KMS-11 (cell line): ENCODE measurements at regions not wholly inside any gene's neighbourhood (a gene's known extent, or its start where the extent isn't known, plus 50 kb on each side); places are given as distances from the start of the nearest gene placed in this dataset.

Source experiments
- H2AFZ ChIP-seq: fragments of 200-600 bp; sonication (generic); 2 replicates; pipeline ENCODE4 v1.6.1; 2016; ENCODE audit warnings: antibody characterized with exemption, mixed run types, low read depth
- H3K27ac ChIP-seq: fragments of 200-600 bp; sonication (generic); 2 replicates; pipeline ENCODE4 v1.6.1; 2016; ENCODE audit warnings: mild to moderate bottlenecking, mixed run types
- H3K27me3 ChIP-seq: fragments of 200-600 bp; sonication (generic); 2 replicates; pipeline ENCODE4 v1.6.1; 2017; ENCODE audit warnings: mild to moderate bottlenecking, low read depth, mixed run types, moderate library complexity; ENCODE audit not compliant: insufficient read depth
- H3K36me3 ChIP-seq: fragments of 200-600 bp; sonication (generic); 2 replicates; pipeline ENCODE4 v1.6.1; 2017; ENCODE audit warnings: mild to moderate bottlenecking, mixed run types; ENCODE audit not compliant: insufficient read depth
- H3K4me1 ChIP-seq: fragments of 200-600 bp; sonication (generic); 2 replicates; pipeline ENCODE4 v1.6.1; 2016; ENCODE audit warnings: mild to moderate bottlenecking, low read depth, mixed run types; ENCODE audit not compliant: poor library complexity, severe bottlenecking
- H3K4me2 ChIP-seq: fragments of 200-600 bp; sonication (generic); 2 replicates; pipeline ENCODE4 v1.7.0; 2016; ENCODE audit warnings: mild to moderate bottlenecking, mixed run types
- H3K4me3 ChIP-seq: fragments of 200-600 bp; sonication (generic); IDR thresholded peaks from 2 replicates; pipeline ENCODE4 v1.6.1; 2017; ENCODE audit warnings: low read depth, low read length, mixed read lengths; ENCODE audit not compliant: insufficient read depth
- H3K79me2 ChIP-seq: fragments of 200-600 bp; sonication (generic); 2 replicates; pipeline ENCODE4 v1.6.1; 2016; ENCODE audit warnings: low read depth, mixed run types; ENCODE audit not compliant: insufficient read depth
- H3K9ac ChIP-seq: fragments of 200-600 bp; sonication (generic); 2 replicates; pipeline ENCODE4 v1.6.1; 2016; ENCODE audit warnings: mild to moderate bottlenecking, mixed run types
- H4K20me1 ChIP-seq: fragments of 200-600 bp; sonication (generic); 2 replicates; pipeline ENCODE4 v1.6.1; 2016; ENCODE audit warnings: mild to moderate bottlenecking, mixed run types; ENCODE audit not compliant: insufficient read depth
- CTCF ChIP-seq: fragments of 200-600 bp; sonication (generic); conservative IDR thresholded peaks from 2 replicates; pipeline ENCODE4 v1.6.1; 2017; ENCODE audit warnings: low read depth, mild to moderate bottlenecking, antibody characterized with exemption, low read length, moderate library complexity, mixed read lengths

DNA sequence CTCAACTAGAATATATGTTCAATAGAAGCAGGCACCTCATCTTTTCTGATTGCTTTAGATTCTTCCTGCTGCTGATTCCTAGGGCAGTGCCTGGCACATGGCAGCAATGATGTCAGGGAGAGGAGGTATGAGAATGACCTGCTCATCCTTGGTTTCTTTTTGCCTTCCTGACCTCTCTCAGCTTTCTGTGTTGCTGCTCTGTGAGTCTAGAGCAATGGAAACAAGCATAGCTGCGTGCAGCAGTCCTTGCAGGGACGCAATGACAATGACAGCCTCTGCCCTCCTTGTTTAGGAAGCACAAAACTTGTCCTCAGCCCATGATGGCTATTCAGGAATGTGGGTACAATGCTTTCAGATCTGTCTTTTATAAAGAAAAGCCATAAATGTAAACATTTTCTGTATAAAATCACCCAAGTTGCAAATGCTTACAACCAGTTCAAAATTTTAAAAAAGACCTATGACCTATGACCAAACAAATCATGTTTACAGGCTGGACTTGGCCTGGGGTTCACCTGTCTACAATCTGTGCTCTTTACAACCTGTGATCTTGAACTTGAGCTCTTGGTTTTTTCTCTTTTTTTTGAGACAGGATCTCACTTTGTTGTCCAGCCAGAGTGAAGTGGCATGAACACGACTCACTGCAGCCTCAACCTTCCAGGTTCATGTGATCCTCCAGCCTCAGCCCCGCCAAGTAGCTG, 549.4 kb upstream of the ATP2B1 start:
- H2AFZ ChIP-seq: no peak overlapping the region
- H3K79me2 ChIP-seq: no peaks in the 10 kb centered on the region
- no peaks in the 10 kb centered on the region for H3K27me3 ChIP-seq
- H3K4me3 ChIP-seq: no peak overlapping the region
- no peak for TF ChIP-seq CTCF
- no peak overlapping the region for H3K4me2 ChIP-seq
- H4K20me1 ChIP-seq: no peaks in the 10 kb centered on the region
- no peaks in the 10 kb centered on the region for H3K4me1 ChIP-seq
- no peaks in the 10 kb centered on the region for H3K36me3 ChIP-seq
- H3K9ac ChIP-seq: no peak overlapping the region
- H3K27ac ChIP-seq: no peak overlapping the region

DNA sequence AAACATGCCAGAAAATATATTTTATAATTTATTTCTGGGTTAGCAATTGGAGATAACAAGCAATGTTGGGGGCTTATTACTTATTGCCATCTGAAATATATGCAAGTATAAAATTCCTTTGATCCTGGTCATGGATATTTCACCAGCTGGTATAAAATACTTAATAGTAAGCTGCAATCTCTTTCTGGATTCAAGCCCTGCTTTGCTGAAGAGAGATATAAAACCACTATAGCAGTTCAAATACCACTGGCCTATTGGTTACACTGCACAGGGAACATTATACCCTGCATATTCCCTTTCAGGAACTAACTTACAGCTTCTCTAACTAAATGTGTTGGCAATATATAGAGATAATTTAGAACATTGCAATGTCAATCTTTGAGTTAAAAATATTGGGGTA, 546.2 kb upstream of the ATP2B1 start:
- Histone ChIP-seq H4K20me1 (no peaks in the 10 kb centered on the region), H2AFZ (no peak overlapping the region), H3K27ac (no peak overlapping the region), H3K4me3 (no peak overlapping the region), H3K9ac (no peak overlapping the region), H3K27me3 (no peaks in the 10 kb centered on the region), H3K36me3 (no peaks in the 10 kb centered on the region), H3K79me2 (no peaks in the 10 kb centered on the region), H3K4me2 (no peak overlapping the region), H3K4me1 (no peaks in the 10 kb centered on the region)
- TF ChIP-seq CTCF: no peak

- no peak overlapping the region for H3K4me2 ChIP-seq
- H3K79me2 ChIP-seq: no peaks in the 10 kb centered on the region
- H4K20me1 ChIP-seq: no peaks in the 10 kb centered on the region
- H3K27ac ChIP-seq: no peak overlapping the region
- no peak for TF ChIP-seq CTCF
- no peaks in the 10 kb centered on the region for H3K4me1 ChIP-seq
- H3K36me3 ChIP-seq: no peaks in the 10 kb centered on the region
- no peak overlapping the region for H3K4me3 ChIP-seq
- H2AFZ ChIP-seq: no peak overlapping the region
- no peaks in the 10 kb centered on the region for H3K27me3 ChIP-seq
- no peak overlapping the region for H3K9ac ChIP-seq
Measured at GRCh38 chr12:90253674-90254181, 545.1 kb upstream of the ATP2B1 start.

DNA sequence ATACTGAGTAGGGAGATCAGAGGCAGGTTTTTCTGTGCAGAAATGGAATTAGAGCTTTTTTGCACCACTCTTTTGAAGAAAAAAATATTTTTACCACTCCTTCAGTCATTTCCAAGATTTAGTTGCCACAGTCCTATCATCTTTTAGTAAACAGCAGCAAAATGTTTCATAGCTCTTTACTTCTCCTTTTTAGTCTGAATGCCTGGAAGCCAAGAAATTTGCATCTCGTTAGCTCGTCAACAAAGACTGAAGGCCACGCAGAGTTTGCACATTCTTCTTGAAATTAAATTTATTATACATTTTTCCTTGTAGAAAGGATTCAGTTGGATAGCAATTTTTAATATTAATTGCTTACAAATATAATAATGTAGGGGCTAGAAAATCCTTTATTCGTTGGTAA, 544.5 kb upstream of the ATP2B1 start:
- Histone ChIP-seq H3K4me1 (no peaks in the 10 kb centered on the region), H2AFZ (no peak overlapping the region), H3K79me2 (no peaks in the 10 kb centered on the region), H3K4me3 (no peak overlapping the region), H3K27me3 (no peaks in the 10 kb centered on the region), H3K4me2 (no peak overlapping the region), H4K20me1 (no peaks in the 10 kb centered on the region), H3K36me3 (no peaks in the 10 kb centered on the region), H3K27ac (no peak overlapping the region), H3K9ac (no peak overlapping the region)
- TF ChIP-seq CTCF: no peak
